Putamen (tissue), 1 donor: ENCODE measurements at regions not wholly inside any gene's neighbourhood (a gene's known extent, or its start where the extent isn't known, plus 50 kb on each side); places are given as distances from the start of the nearest gene placed in this dataset.
A peak's percentile ranks its signal among the peaks of the same experiment; 100 is the strongest.
"Not testable (repeated sequence)": the region's sequence is repeated elsewhere in the genome, so short reads cannot be mapped to it uniquely, and the experiment has no call there.

Experiments
- DNase-seq: peaks from one replicate; pipeline ENCODE4 v3.0.0-alpha.2; 2016; ENCODE audit warnings: low spot score

GRCh38 chr6:110558575-110558974 lies 82.2 kb upstream of the SLC22A16 start:
- peak; percentile 66 for DNase-seq

GRCh38 chr6:110557199-110557598 lies 80.8 kb upstream of the SLC22A16 start:
- no peak for DNase-seq

GRCh38 chr6:110556317-110557110 lies 80.1 kb upstream of the SLC22A16 start:
- DNase-seq = no peak

GRCh38 chr6:110554966-110555460 lies 78.6 kb upstream of the SLC22A16 start:
- DNase-seq = peak; percentile 96

- DNase-seq = no peak
Observed at GRCh38 chr6:110554441-110554840, 78.0 kb upstream of the SLC22A16 start.

- no peak for DNase-seq
Observed at GRCh38 chr6:110552901-110553641, 76.7 kb upstream of the SLC22A16 start.

GRCh38 chr6:110552076-110552475 lies 75.7 kb upstream of the SLC22A16 start:
- no peak for DNase-seq

GRCh38 chr6:110551088-110551487 lies 74.7 kb upstream of the SLC22A16 start:
- no peak for DNase-seq

- DNase-seq = no peak
Observed at GRCh38 chr6:110550353-110550752, 73.9 kb upstream of the SLC22A16 start.

- DNase-seq = no peak
Observed at GRCh38 chr6:110549277-110549676, 72.9 kb upstream of the SLC22A16 start.

GRCh38 chr6:110548110-110548847 lies 71.9 kb upstream of the SLC22A16 start:
- no peak for DNase-seq

- DNase-seq = no peak
Observed at GRCh38 chr6:110547266-110547964, 71.0 kb upstream of the SLC22A16 start.

- no peak for DNase-seq
Observed at GRCh38 chr6:110545081-110545872, 68.9 kb upstream of the SLC22A16 start.

- DNase-seq = no peak
Observed at GRCh38 chr6:110544472-110544871, 68.1 kb upstream of the SLC22A16 start.

- peak; percentile 74 for DNase-seq
Observed at GRCh38 chr6:110543106-110543505, 66.7 kb upstream of the SLC22A16 start.

GRCh38 chr6:110542311-110543024 lies 66.1 kb upstream of the SLC22A16 start:
- DNase-seq = peak; percentile 90

- peak; percentile 97 for DNase-seq
Observed at GRCh38 chr6:110541701-110542309, 65.4 kb upstream of the SLC22A16 start.

- not testable (repeated sequence) for DNase-seq
Observed at GRCh38 chr6:110539277-110540019, 63.0 kb upstream of the SLC22A16 start.
